ENCODE measurements at regions not wholly inside any gene's neighbourhood (a gene's known extent, or its start where the extent isn't known, plus 50 kb on each side); places are given as distances from the start of the nearest gene placed in this dataset.

- Histone ChIP-seq H3K27ac (no peak overlapping the region), H3K9me3 (no peaks in the 10 kb centered on the region), H3K27me3 (ENCODE audit: insufficient read depth in 3 of 3, low read length in 2 of 3) (no peaks in the 10 kb centered on the region), H3K4me1 (no peaks in the 10 kb centered on the region), H3K36me3 (ENCODE audit: insufficient read depth in 1 of 2, low read depth in 1 of 2) (no peaks in the 10 kb centered on the region), H3K4me3 (no peak overlapping the region)
- ATAC-seq (no peak), DNase-seq (no peak)
- intact Hi-C loops (cut with DNase I) = no loop called here
- WGBS, 3 donors = 47 to 53% (median 47%) methylated on average over 3 of the region's 3 CpGs
- no peak for TF ChIP-seq CTCF (IDR thresholded peaks at IDR 0.05)
Measured at GRCh38 chr7:97506728-97507127, 225.2 kb upstream of the TAC1 start.

GRCh38 chr7:97512441-97513207 lies 219.3 kb upstream of the TAC1 start:
- WGBS, 3 donors = 74 to 82% (median 77%) methylated on average over 3 of the region's 3 CpGs
- Histone ChIP-seq H3K9me3 (no peaks in the 10 kb centered on the region), H3K4me1 (no peaks in the 10 kb centered on the region), H3K36me3 (ENCODE audit: insufficient read depth in 1 of 2, low read depth in 1 of 2) (no peaks in the 10 kb centered on the region), H3K4me3 (no peak overlapping the region), H3K27me3 (ENCODE audit: insufficient read depth in 3 of 3, low read length in 2 of 3) (no peaks in the 10 kb centered on the region), H3K27ac (no peak overlapping the region)
- TF ChIP-seq CTCF (IDR thresholded peaks at IDR 0.05) = no peak
- ATAC-seq (no peak), DNase-seq (no peak)
- intact Hi-C loops (cut with DNase I) = no loop called here

- ATAC-seq (no peak), DNase-seq (no peak)
- no peak for TF ChIP-seq CTCF (IDR thresholded peaks at IDR 0.05)
- Histone ChIP-seq H3K27me3 (ENCODE audit: insufficient read depth in 3 of 3, low read length in 2 of 3) (no peaks in the 10 kb centered on the region), H3K27ac (no peak overlapping the region), H3K4me3 (no peak overlapping the region), H3K36me3 (ENCODE audit: insufficient read depth in 1 of 2, low read depth in 1 of 2) (no peaks in the 10 kb centered on the region), H3K4me1 (no peaks in the 10 kb centered on the region), H3K9me3 (no peaks in the 10 kb centered on the region)
- intact Hi-C loops (cut with DNase I) = no loop called here
Measured at GRCh38 chr7:97513326-97513725, 218.6 kb upstream of the TAC1 start.

GRCh38 chr7:97541188-97541587 lies 190.7 kb upstream of the TAC1 start:
- Histone ChIP-seq H3K36me3 (ENCODE audit: insufficient read depth in 1 of 2, low read depth in 1 of 2) (no peaks in the 10 kb centered on the region), H3K4me3 (no peak overlapping the region), H3K4me1 (no peaks in the 10 kb centered on the region), H3K9me3 (no peaks in the 10 kb centered on the region), H3K27me3 (ENCODE audit: insufficient read depth in 3 of 3, low read length in 2 of 3) (no peaks in the 10 kb centered on the region), H3K27ac (no peak overlapping the region)
- intact Hi-C loops (cut with DNase I) = no loop called here
- ATAC-seq = no peak
- no peak for DNase-seq
- TF ChIP-seq CTCF (IDR thresholded peaks at IDR 0.05) = no peak
- 93 to 94% (median 94%) methylated on average over 13 to 14 of the region's 14 CpGs for WGBS, 3 donors

- Histone ChIP-seq H3K9me3 (no peaks in the 10 kb centered on the region), H3K4me3 (no peak overlapping the region), H3K4me1 (no peaks in the 10 kb centered on the region), H3K36me3 (ENCODE audit: insufficient read depth in 1 of 2, low read depth in 1 of 2) (no peaks in the 10 kb centered on the region), H3K27me3 (ENCODE audit: insufficient read depth in 3 of 3, low read length in 2 of 3) (no peaks in the 10 kb centered on the region), H3K27ac (no peak overlapping the region)
- ATAC-seq (no peak), DNase-seq (no peak)
- 47 to 69% (median 56%) methylated on average over 8 of the region's 8 CpGs for WGBS, 3 donors
- no peak for TF ChIP-seq CTCF (IDR thresholded peaks at IDR 0.05)
- intact Hi-C loops (cut with DNase I) = no loop called here
Measured at GRCh38 chr7:97555857-97556421, 175.9 kb upstream of the TAC1 start.

Measured in psoas muscle (tissue), 7 donors.